Sigmoid colon (tissue), 4 donors: ENCODE measurements at regions not wholly inside any gene's neighbourhood (a gene's known extent, or its start where the extent isn't known, plus 50 kb on each side); places are given as distances from the start of the nearest gene placed in this dataset.
"Not testable (repeated sequence)": the region's sequence is repeated elsewhere in the genome, so short reads cannot be mapped to it uniquely, and the experiment has no call there.

ENCODE experiments used
- EP300 ChIP-seq, 4 donors: sonication (generic); formaldehyde crosslinking; IDR thresholded peaks; one replicate each; pipeline ENCODE4 v1.6.1; 2017; ENCODE audit warnings: antibody characterized with exemption in 4 of 4
- POLR2A ChIP-seq, 2 donors: fragments of 450-650 bp; IDR thresholded peaks; one replicate each; pipeline ENCODE4 v1.6.1; 2016; ENCODE audit warnings: antibody characterized with exemption in 2 of 2, mild to moderate bottlenecking in 2 of 2, moderate library complexity in 2 of 2
- POLR2AphosphoS5 ChIP-seq, 4 donors: sonication (generic); formaldehyde crosslinking; IDR thresholded peaks; one replicate each; pipeline ENCODE4 v1.6.1; 2017; ENCODE audit warnings: antibody characterized with exemption in 4 of 4
- TF ChIP-seq, protein P1 (sequence below), 4 experiments: fragments of 450-650 bp in 3 of 4; fragments of 200-600 bp in 1 of 4; IDR thresholded peaks; one replicate each; pipeline ENCODE4 v1.5.1; 2016 to 2019; ENCODE audit warnings: antibody characterized with exemption in 4 of 4, mild to moderate bottlenecking in 3 of 4, moderate library complexity in 2 of 4

GRCh38 chr5:34186108-34186507 lies 143.1 kb upstream of the C1QTNF3 start:
- TF ChIP-seq POLR2A, POLR2AphosphoS5, EP300 (IDR thresholded peaks at IDR 0.05): not testable (repeated sequence)
- TF ChIP-seq, protein P1, sequence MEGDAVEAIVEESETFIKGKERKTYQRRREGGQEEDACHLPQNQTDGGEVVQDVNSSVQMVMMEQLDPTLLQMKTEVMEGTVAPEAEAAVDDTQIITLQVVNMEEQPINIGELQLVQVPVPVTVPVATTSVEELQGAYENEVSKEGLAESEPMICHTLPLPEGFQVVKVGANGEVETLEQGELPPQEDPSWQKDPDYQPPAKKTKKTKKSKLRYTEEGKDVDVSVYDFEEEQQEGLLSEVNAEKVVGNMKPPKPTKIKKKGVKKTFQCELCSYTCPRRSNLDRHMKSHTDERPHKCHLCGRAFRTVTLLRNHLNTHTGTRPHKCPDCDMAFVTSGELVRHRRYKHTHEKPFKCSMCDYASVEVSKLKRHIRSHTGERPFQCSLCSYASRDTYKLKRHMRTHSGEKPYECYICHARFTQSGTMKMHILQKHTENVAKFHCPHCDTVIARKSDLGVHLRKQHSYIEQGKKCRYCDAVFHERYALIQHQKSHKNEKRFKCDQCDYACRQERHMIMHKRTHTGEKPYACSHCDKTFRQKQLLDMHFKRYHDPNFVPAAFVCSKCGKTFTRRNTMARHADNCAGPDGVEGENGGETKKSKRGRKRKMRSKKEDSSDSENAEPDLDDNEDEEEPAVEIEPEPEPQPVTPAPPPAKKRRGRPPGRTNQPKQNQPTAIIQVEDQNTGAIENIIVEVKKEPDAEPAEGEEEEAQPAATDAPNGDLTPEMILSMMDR (IDR thresholded peaks at IDR 0.05): not testable (repeated sequence)
